SK-N-SH treated with all-trans-retinoic acid at 6 μM for 48 hours (cell line): ENCODE measurements at regions not wholly inside any gene's neighbourhood (a gene's known extent, or its start where the extent isn't known, plus 50 kb on each side); places are given as distances from the start of the nearest gene placed in this dataset.

Experiments
- GLIS3 ChIP-seq: fragments of 250-450 bp; sonication (Bioruptor Pico); IDR thresholded peaks from 2 replicates; pipeline ENCODE4 v1.5.0; 2020; ENCODE audit warnings: mild to moderate bottlenecking, moderate library complexity
- SNAI2 ChIP-seq: fragments of 250-450 bp; sonication (Bioruptor Pico); IDR thresholded peaks from 2 replicates; pipeline ENCODE4 v1.5.0; 2020; ENCODE audit warnings: mild to moderate bottlenecking, moderate library complexity
- TF ChIP-seq, protein P1 (sequence below): fragments of 250-450 bp; sonication (Bioruptor Pico); IDR thresholded peaks from 2 replicates; pipeline ENCODE4 v1.8.0; 2021; ENCODE audit warnings: low read depth, mild to moderate bottlenecking, moderate library complexity, borderline replicate concordance
- TF ChIP-seq, protein P2 (sequence below): fragments of 250-450 bp; sonication (Bioruptor Pico); IDR thresholded peaks from 2 replicates; pipeline ENCODE4 v1.8.0; 2020; ENCODE audit warnings: mild to moderate bottlenecking, moderate library complexity, borderline replicate concordance

DNA sequence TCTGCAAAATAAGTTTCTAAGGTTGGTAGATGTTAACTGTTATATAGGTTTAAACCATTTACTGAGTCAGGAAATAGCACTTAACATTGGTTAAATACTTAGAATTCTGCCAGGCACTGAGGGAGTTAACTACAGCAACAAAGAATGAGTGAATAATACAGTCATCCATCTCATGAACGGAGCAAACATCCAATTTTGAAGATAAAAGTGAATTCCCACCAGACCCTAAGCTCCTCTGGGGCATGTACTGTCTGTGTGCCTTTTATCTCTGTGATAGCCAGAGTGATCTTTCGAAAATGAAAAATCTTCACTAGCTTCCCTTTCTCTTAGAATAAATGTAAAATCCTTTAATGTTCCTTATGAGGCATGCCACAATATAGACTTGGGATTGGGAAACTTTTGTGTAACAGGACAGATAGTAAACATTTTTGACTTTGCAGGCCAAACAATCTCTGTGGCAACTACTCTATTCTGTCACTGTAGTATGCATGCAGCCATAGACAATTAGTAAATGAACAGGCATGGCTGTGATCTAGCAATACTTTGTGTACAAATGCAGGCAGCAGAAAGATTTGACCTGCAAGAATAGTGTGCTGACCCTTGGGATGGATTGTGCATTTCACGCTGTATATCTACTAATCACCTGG lies 294.5 kb upstream of the LMCD1 start:
- no peak for TF ChIP-seq SNAI2 (CRISPR knock-in tag)
- TF ChIP-seq, protein P1, sequence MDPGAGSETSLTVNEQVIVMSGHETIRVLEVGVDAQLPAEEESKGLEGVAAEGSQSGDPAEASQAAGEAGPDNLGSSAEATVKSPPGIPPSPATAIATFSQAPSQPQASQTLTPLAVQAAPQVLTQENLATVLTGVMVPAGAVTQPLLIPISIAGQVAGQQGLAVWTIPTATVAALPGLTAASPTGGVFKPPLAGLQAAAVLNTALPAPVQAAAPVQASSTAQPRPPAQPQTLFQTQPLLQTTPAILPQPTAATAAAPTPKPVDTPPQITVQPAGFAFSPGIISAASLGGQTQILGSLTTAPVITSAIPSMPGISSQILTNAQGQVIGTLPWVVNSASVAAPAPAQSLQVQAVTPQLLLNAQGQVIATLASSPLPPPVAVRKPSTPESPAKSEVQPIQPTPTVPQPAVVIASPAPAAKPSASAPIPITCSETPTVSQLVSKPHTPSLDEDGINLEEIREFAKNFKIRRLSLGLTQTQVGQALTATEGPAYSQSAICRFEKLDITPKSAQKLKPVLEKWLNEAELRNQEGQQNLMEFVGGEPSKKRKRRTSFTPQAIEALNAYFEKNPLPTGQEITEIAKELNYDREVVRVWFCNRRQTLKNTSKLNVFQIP (CRISPR knock-in tag): no peak
- TF ChIP-seq, protein P2, sequence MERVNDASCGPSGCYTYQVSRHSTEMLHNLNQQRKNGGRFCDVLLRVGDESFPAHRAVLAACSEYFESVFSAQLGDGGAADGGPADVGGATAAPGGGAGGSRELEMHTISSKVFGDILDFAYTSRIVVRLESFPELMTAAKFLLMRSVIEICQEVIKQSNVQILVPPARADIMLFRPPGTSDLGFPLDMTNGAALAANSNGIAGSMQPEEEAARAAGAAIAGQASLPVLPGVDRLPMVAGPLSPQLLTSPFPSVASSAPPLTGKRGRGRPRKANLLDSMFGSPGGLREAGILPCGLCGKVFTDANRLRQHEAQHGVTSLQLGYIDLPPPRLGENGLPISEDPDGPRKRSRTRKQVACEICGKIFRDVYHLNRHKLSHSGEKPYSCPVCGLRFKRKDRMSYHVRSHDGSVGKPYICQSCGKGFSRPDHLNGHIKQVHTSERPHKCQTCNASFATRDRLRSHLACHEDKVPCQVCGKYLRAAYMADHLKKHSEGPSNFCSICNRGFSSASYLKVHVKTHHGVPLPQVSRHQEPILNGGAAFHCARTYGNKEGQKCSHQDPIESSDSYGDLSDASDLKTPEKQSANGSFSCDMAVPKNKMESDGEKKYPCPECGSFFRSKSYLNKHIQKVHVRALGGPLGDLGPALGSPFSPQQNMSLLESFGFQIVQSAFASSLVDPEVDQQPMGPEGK (CRISPR knock-in tag): no peak
- no peak for TF ChIP-seq GLIS3 (CRISPR knock-in tag)
